GM12864 (cell line): ENCODE measurements at regions not wholly inside any gene's neighbourhood (a gene's known extent, or its start where the extent isn't known, plus 50 kb on each side); places are given as distances from the start of the nearest gene placed in this dataset.

ENCODE experiments used
- DNase-seq: peaks from one replicate; pipeline ENCODE4 v3.0.0-alpha.2; 2011; ENCODE audit warnings: low read depth
- H3K4me3 ChIP-seq: 2 replicates; pipeline ENCODE4 v1.5.1; 2011; ENCODE audit warnings: mild to moderate bottlenecking, low read depth, low read length, control low read depth
- TF ChIP-seq, protein P1 (sequence below): IDR thresholded peaks from 2 replicates; pipeline ENCODE4 v1.5.1; 2011; ENCODE audit warnings: low read depth, mild to moderate bottlenecking, moderate library complexity, low read length, control low read depth, inconsistent platforms; ENCODE audit errors: missing control alignments

DNA sequence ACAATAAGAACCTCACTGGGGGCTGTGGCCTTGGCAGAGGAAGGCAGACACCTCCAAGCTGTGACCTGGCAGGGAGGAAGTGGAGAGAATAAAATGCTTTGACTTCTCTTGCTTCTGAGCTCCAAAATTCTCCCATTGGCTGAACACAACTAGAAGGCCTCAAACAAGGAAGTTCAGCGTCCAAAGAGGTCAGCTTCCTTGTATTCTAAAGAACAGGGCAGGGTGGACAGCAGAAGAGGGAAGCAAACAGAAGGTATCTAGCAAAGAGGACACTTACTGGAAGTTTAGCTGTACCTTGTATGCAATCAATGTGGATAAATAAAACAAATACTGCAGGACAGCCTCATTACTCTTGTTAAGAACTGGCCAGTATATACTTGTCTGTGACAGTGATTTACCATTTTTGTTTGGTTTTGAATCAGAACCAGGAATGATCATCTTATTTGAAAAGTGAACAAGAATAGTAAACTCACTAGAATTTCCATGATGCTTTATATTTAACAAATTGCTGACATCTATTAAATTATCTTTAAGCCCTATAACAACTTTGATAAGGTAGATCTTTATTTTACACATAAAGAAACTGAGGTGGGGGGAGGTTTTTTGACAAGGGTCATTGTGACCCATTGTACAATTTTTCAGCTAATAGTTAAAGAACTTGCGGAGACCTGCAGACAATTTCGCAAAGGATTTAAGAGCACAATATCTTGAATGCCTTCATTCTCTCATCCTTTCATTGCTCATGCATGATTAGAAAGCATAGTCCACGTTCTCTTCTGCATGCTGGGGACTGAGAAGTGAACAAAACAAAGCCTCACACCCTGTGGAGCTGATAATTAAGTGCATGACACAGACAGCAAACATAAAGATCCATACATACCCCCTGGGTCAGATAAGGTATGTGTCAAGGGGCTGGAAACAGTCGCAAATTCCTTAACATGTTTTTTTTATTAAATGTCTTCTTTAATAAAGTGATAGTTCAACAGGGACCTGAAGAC is 1448.0 kb downstream of the AACS start:
- H3K4me3 ChIP-seq: no peak overlapping the region
- DNase-seq: no peak
- TF ChIP-seq, protein P1, sequence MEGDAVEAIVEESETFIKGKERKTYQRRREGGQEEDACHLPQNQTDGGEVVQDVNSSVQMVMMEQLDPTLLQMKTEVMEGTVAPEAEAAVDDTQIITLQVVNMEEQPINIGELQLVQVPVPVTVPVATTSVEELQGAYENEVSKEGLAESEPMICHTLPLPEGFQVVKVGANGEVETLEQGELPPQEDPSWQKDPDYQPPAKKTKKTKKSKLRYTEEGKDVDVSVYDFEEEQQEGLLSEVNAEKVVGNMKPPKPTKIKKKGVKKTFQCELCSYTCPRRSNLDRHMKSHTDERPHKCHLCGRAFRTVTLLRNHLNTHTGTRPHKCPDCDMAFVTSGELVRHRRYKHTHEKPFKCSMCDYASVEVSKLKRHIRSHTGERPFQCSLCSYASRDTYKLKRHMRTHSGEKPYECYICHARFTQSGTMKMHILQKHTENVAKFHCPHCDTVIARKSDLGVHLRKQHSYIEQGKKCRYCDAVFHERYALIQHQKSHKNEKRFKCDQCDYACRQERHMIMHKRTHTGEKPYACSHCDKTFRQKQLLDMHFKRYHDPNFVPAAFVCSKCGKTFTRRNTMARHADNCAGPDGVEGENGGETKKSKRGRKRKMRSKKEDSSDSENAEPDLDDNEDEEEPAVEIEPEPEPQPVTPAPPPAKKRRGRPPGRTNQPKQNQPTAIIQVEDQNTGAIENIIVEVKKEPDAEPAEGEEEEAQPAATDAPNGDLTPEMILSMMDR: no peak

DNA sequence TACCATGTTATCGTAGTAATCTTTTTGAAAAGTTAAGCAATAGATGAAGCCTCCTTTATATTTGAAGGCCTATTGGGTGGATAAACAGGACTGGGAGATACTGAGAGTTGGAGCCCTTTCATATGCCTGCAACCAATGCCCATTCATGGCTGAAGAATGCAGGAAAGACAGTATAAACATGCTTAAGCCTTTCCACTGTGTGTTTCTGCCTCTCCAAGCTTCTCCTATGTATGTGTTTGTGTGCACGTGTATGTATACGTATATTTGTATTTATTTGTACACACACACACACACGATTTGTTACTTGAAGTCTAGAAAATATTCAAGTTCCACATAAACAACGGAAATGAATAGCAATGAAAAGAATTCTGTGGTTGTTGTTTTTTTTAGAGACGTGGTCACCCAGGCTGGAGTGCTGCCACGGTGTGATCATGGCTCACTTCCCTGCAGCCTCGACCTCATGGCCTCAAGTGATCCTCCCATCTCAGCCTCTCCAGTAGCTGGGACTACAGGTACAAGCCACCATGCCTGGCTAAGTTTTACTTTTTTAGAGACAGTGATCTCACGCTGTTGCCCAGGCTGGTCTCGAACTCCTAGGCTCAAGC is 1453.5 kb downstream of the AACS start:
- TF ChIP-seq, protein P1: no peak
- H3K4me3 ChIP-seq: no peak overlapping the region
- DNase-seq: no peak

DNA sequence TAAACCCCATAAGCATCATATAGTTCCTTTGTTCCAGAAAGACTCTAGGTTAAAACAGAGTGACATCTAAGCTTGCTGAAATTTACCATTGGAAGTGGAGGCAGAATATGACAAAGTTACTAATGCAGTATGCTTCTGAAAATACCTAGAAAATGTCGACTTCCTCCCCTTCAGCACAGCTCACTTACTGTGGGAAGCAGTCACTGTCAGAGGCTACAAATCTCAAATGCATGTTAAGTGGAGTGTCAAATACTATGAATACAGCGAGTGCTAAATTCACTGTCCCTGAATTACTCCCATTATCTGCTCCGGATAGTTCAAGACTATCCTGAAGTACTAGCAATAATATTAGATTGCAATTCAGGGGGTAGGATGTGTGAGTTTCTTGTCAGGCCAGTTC is 1454.6 kb downstream of the AACS start:
- TF ChIP-seq, protein P1: no peak
- no peak overlapping the region for H3K4me3 ChIP-seq
- DNase-seq: no peak

DNA sequence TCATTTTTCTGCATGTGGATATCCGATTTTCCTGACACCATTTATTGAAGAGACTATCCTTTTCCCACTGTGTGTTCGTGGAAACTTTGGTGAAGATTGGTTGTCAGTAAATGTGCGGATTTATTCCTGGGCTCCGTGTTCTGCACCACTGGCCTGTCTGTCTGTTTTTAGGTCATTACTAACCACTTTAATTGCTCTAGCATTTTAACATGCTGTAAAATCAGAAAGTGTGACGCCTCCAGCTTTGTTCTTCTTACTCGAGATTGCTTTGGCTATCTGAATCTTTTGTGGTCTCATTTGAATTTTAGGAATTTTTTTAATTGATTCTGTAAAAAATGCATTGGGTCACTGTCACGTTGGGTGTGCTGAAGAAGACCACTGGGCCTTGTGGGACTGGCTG is 1458.7 kb downstream of the AACS start:
- TF ChIP-seq, protein P1: no peak
- no peak overlapping the region for H3K4me3 ChIP-seq
- no peak for DNase-seq

DNA sequence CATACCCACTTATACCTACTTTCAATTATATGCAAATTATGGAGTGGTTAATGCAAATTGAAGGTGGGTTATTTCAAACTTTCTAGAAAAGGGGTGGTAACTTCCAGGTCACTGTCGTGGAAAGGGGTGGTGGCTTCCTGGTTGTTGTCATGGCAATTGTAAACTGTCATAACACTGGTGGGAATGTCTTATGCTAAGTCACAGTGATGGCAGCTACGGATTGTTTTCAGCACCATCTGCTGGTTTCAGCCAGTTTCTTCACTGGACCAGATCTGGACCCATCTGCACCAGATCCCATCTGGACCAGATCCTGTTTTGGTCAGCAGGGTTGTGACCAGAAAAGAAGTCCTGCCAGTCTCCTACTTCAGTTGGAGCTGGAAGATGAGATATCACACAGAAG is 1469.3 kb downstream of the AACS start:
- no peak overlapping the region for H3K4me3 ChIP-seq
- DNase-seq: no peak
- TF ChIP-seq, protein P1: no peak

DNA sequence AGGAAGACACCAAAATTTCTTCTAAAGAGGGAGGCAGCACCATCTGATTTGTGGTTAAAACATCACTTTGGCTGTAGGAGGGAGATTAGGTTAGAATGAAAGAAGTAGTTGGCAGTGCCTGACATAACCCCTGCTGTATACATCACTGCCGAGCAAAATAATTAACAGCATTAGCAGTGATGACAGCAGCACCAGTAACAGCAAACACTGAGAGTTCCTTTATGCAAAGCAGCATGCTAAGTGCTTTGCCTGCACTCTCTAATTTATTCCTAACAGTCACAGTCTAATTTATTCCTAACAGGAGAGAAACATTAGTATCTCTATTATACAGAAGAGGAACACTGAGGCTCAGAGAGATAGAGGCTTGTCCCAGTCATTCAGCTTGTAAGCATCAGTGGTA is 1469.7 kb downstream of the AACS start:
- TF ChIP-seq, protein P1: no peak
- no peak for DNase-seq
- H3K4me3 ChIP-seq: no peak overlapping the region
